HG03520 (cell line): ENCODE measurements at regions not wholly inside any gene's neighbourhood (a gene's known extent, or its start where the extent isn't known, plus 50 kb on each side); places are given as distances from the start of the nearest gene placed in this dataset.

Experiments used
- ATAC-seq: cut with Tn5 transposase; IDR thresholded peaks from one replicate; pipeline ENCODE4 v1.9.1; 2021; ENCODE audit warnings: mild to moderate bottlenecking, moderate library complexity; ENCODE audit not compliant: unreplicated experiment

DNA sequence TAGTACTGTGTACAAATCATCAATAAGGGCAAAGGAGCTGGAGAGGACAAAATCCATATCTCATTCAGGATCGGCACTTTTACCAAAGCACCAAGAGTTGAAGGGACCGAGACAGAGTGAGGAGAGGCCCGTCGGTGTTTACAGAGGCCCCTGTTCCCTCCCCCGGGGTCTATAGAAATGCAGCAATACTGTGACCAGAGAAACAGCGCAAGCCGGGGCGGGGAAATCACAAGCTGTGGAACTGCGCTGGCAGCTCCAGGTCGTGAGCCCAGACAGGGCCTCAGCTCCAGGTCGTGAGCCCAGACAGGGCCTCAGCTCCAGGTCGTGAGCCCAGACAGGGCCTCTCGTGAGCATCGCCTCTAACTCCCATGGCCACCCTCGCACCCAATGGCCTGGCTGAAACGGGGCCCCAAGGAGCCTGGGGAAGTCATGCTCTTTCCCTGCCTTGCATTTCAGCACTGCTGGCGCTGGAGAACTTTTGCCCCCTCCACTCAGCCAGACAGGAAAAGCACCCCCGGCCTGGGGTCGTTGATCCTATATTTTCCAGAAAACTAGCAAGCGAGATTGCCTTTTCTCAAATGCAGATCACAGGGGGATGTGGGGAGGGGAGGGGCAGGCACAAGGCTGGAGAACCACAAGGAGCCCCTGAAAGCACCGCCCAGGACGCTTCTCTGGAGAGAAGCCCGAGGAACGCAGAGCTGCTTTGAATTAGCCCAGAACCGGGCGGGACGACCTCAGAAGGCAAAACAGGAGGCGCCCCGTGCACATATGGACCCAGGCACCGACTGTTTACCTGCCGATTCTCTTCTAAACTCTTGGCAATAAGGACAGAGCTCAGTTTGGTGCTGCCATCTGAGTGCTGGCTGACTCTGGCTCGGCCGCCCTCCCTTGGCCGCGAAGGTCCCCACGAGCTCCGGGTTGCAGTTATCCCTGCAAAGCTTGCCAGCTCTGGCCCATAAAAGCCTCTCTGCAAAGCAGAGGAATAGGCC lies 223.7 kb downstream of the ACKR3 start:
- no peak for ATAC-seq

DNA sequence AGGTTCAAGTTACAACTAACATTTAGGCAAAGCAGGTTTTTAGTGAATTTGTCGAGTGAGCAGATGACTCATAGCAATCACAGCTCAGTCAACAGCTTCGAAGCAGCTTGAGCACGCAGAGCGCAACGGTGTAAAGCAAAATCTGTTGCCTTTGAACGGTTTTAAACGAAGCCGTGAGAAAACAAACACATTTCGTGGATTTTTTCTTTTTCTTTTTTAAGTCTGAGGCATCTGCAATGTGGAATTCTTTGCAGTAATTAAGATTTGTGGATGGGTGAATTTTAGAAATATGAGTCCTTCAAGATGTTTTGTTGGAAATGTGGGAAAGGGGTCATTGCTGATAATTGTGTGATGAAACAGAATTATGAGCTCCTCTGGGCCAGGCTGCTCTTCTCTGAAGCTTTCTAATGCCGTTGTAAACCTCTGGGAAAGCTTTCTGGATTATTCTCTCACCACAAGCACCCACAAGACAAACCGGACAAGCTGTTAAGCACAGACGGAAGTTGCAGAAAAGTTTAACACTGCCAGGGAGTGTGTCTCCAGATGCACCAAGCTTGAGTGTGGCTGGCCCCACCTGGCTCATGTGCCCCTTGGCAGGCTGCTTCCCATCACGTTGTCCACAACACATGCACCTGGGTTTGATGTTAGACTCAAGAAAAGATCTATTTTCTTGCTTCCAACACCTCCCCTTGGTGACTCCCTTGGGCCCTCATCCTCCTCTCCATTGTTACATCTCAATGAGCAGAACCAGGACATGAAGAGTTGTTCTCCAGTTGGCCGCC lies 224.7 kb downstream of the ACKR3 start:
- no peak for ATAC-seq

DNA sequence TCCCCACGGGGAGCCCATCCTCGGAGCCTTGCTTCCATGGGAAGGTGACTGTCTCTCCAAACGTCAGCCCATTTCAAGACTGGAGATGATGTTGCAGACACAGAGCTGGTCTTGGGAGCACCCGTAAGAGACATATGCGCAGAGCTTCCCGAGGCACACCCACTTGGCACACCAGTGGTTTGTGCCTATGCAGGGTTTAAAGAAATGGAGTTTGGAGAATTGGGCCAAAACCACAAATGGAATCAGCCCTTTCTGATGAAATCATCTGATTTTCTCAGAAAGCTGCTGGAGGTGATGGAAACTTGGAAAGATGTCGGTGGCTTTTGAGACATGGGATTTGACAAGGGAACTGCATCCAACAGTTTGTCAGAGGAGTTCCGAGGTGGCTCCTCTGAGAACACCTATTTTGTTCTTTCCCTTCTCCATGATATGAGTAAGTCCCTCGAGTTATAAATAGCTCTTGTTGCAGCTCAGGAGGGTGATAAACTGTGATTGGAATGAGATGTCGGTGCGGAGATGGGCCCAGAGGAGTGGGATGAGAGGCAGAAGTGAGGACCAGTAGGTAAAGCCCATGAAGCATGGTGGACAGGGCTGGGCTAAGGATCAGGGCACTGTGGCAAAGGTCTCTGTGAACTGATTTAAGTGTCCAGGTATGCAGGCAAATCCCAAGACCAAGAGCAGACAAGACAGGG lies 225.7 kb downstream of the ACKR3 start:
- no peak for ATAC-seq

DNA sequence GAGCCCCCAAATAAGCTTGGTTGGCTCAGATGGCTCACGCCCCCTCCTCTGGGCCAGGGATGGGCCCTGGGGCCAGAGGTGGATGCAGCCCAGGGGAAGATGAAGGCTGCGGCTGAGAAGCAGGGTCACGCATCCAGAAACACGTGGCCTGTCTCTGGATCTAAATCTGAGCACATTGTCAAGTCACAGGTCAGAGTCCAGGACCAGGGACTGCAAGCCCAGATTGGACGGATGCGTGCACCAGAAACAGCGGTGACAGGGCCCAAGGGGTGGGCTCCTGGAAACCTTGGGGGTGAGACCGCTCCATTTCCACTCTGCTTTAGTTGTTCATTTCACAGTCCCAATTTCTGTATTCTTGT lies 226.2 kb downstream of the ACKR3 start:
- ATAC-seq = no peak

DNA sequence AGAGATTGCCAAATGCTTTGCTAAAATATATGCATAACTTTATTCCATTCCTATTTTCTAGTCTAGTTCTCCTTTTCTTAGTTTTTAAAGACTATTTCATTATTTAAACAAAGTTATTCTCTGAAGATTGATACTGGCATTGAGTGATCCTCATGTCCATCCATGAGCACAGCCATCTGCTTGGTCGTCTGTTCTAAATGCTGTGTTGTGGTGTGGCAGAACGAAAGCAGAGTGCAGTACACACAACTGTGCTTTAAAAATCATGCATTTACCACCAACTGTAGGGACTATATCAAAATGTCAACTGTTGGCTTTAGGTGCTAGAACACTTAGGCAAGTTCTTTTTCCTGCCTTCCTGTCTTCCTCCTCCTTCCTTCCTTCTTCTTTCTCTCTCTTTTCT lies 226.6 kb downstream of the ACKR3 start:
- no peak for ATAC-seq

DNA sequence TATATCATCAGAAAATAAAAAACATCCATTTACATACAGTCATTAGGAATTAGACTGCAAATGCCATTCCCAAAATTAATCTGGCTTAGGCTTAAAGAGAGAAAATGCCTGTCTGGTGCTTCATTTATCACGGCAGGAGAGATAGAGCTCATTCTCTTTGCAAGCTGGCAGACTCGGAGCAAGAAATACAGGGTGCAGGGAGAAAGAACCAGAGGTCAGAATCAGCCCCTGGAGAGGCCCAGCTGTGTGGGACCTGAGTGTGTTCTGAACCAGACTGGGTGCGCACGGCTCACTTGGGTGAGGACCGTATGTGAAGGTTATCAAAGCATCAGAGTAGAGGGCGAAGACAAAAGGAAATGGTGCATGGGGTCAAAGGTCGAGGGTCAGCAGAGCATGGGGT lies 227.8 kb downstream of the ACKR3 start:
- ATAC-seq = no peak

DNA sequence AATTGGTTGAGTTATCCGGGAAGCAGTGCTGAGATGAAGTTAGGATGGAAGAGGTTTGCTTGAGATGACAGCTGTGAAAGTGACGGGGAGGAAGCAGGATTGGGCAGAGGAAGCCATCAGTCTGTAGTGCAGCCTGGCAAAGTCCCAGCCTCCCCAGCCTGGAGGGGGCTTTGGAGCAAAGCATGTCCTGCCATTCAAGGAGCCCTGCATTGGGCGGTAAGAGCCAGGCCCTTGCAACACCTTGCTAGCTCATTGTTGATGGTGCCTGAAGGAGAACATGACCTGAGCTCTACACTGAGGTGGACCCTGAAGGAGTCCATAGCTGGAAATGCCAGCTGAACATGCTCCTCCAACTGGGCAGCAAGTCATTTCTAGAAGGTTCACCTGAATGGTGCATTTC lies 228.9 kb downstream of the ACKR3 start:
- ATAC-seq = no peak

DNA sequence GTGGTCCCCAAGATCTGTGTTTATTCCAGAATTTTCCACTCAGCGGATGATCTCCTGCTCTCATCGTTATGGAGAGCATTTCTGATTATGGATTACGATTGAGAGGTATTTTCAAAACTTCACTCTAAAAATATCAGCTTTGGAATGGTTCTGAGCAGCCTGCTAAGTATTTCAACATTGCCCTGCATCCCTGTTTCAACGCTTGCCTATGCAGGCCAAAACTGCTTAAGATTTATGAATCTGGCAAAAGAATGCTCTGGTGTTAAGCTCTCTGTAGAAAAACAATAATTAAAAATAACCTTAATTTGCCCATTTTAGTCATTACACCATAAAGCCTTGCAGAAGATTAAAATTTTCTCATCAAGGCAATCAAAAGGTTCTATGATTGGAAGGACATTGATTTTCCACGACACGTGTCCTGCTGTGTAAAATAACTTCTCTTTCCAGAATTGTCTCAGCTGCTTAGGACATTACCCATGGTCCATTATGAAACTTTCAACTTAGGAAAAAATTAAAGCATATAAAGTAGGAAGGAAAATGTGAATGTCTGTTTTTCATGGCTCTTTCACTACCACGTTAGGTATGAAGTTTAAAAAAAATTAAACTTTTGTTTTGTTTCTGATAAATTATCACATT lies 229.9 kb downstream of the ACKR3 start:
- ATAC-seq = no peak

DNA sequence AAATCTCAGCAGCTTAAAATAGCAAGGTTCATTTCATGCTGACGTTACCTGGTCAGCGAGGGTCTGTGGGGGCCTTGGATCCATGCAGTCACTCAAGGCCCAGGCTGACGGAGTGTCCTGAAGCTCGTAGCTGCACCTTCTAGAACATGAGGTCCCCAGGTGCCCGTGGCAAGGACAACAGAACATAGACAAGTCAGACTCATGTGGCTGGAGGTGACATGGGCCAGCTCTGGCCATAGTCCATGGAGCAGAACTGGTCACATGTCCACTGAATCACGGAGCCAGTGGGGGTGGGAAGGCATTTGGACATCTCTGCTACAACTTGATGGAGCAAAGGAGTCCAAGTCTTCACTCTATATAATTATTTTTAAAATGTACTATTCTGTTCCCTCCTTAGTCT lies 233.2 kb downstream of the ACKR3 start:
- ATAC-seq = no peak

DNA sequence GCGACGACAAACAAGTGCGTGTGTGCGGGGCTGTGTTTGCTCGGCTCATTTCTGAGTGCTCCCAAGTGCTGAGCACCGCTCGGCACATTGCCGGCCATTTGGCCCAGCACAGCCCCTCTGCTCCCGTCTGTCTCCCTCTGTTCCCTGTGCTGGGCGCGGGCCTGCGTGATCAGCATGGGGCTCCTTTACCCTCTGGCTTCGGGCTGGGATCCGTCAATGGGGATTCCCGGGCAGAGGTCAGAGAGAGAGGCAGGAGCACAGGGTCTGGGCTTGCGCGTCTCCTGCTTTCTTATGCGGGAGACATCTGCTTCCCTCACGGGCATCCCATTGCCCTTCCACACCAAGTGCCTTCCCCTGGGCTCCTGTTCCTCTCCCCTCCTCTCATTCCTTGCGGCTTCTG lies 234.0 kb downstream of the ACKR3 start:
- no peak for ATAC-seq

DNA sequence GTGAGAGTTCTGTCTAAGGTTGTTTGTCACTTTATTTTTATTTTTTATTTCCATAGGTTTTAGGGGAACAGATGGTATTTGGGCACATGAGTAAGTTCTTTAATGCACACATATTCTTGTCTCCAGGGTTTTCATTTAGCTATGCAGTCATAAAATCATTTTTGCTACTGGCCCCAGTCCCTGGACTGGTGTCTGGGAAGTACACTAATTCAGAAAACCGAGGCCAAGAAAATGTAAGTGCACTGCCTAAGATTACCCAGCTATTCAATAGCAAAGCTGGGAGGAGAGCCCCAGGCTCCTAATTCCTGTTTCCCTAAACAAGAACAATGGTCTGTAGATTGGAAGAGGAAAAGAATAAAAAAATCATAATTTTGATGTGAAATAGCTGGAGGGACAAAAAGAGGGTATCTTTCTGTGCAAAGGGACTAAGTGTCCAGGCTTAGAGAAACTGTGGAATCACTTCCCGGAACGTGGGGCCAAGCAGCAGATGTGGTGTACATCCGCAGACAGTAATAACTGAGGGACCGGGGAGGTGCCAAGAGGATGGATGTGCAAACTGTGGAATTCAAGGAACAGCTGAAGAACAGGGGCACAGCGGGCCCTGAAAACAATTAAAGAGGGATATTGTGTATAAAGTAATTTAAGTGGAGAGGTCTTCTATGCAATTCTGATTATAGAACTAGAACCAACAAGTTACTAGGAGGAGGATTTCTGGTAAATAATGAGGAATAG lies 236.3 kb downstream of the ACKR3 start:
- no peak for ATAC-seq

DNA sequence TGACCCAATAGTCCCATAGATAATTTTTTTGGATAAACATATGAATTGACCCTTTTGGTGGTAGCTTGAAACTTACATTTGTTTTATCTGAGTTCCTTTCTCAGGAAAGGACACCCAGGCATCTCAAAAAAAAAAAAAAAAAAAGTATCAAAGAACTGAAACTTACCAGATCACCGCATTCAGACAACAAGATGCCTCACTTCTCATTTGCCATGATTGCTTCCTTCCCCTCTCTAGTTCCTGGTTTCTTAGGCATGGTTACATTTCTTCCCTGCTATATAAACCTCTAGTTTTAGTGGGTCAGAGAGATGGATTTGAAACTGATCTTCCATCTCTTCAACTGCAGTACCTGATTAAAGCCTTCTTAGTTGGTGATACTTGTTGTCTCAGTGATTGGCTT lies 240.1 kb downstream of the ACKR3 start:
- no peak for ATAC-seq

DNA sequence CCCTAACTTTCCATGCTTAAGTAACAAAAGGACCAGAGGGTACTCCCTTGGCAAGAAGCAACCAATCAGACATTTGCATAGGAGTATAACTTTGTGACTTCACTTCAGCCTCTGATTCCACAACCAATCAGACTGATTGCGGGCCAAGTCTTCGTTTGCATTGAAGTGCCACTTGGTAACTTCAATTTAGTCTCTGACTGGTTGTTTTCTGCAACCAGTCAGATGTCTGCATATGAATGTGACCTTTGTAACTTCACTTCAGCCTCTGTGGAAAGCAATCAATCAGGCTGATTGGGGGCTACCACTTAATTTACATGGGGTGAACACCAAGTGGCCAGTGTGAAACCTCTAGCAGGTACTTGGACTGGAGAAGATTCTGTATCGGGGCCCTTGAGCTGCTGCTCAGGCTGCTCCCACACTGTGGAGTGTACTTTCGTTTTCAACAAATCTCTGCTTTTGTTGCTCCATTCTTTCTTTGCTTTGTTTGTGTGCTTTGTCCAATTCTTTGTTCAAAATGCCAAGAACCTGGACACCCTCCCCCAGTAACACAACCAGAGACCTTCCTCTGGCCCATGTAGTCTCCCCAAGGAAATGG lies 241.5 kb downstream of the ACKR3 start:
- no peak for ATAC-seq

DNA sequence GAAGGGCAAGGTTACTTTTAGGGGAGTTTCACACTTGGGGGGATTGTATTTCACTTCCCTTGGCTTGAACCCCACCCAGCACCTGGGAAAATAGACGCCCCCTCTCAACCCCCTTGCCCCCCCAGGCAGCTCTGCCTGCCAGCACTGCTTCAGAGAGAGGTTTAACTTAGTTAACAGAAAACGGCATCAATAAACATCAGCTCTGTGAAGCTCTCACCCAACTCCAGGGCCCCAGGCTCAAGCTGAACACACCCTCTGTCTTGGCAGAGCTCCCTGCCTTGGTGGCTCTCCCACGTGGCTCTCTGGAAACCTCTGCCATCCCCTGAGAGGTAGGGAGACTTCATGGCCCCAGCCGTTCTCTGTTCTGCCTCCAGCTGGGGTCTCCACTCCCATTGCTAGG lies 244.1 kb downstream of the ACKR3 start:
- no peak for ATAC-seq

DNA sequence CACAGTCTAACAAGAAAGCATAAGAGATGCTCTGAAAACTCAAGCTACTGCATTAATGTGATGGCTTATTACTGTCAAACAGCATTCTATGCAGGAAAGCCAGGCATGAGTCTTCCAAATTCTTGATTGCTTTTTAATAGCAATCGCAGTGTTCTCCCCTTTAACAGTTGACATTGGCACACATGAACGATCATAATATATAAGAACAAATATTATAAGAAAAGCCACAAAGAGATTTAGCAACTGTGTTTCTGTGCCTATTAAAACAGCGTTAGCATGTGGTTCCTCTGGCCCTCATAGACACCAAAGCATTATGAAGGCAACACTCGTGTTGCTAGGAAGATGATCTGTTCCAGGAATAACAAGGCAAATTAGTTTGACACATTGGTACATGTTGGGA lies 245.0 kb downstream of the ACKR3 start:
- ATAC-seq = no peak

DNA sequence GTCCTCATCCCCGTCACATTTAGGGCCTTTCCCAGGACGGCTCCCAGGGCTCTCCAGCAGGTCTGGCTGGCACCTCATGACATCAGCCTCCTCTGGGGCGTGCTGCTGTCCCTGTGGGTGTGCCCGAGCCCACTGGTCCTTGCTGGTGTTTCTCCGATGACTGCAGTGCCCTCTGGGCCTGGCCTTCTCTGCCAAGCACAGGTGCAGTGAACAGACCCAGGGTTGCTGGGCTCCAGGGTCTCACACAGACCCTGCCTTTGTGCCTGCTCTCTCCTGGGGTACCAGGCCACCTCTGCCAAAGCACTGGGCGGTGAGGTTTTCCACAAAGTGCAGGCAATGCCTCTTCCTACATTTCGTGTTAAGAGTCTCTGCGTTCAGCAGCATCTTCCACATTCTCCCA lies 246.1 kb downstream of the ACKR3 start:
- no peak for ATAC-seq

DNA sequence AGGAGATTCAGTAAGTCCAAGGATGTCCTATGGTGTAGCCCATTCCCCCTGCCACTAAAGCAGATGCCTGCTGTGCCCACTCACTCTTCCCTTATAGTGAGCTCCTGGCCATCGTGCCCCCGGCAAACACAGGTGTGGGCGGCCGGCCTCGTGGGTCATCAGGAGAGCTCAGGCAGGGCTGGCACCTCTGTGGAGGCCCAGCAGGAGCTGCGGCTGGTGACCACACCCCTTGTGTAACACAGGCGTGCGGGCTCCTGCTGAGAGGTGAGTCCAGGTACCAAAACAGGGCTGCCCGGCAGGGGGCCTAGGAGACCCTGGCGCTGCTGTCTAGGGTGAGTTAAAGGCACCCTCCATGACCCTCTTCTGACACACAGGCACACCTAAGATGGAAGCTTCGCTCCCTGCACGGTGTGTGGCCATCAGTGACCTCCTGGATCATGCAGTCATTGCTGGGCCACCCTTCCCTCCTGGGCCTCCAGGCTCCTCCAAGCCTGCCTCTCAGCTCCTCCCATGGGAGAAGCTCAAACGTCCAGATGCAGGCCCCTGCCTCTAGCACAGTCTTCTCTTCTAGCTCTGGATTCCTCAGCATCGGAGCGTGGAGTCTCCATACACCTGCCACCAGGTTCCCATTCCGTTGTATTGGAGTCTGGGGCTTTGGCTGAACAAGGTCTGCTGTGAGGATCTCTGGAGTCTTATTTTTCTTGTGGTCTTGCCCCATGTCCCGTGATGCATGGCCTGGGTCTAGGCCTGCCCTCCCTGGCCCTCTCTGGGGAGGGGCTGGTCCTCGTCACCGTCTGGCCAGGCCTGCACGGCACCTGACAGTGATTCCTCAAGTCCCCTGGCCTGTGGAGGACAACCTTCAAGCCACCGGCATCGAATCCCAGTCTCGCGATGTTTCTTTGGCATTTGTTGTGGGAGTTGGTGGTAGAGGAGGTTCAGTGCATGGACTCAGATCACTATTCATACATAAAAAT lies 246.9 kb downstream of the ACKR3 start:
- ATAC-seq = no peak

DNA sequence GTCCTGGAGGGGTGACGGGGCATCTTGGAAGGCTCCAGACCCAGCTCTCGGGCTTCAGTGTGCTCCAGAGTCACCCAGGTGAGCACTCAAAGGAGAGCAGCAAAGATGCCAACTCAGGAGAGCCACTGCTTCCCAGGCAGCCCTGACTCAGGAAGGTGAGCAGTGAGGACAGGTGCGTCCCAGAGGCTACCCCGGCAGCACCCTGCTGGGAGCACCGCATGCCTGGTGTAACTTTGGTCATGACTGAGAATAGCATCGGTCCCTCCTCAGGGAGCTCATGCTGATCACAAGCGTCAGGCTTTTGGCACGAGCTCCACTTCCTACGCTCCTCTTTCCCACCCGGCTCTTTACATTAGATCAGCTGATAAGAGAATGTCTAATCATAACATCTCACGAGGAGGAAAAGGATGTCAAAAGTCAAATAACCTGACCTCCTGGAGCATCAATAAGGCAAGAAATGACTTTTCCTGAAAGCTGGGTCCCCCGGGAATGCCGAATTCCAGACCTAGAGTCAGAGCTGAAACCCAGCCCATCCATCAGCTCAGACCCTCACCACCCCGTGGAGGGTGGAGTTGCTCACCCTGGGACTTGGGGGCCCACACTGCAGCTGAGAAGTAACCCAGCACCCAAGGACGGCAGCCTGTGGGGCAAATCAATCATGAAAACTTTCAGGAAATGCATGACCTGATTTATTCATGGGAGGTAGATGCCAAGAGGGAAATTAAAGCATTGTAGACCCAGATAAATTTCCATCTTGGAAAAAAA lies 248.8 kb downstream of the ACKR3 start:
- no peak for ATAC-seq
